EL (cell line): ENCODE measurements at regions not wholly inside any gene's neighbourhood (a gene's known extent, or its start where the extent isn't known, plus 50 kb on each side); places are given as distances from the start of the nearest gene placed in this dataset.

Experiments
- DNase-seq: peaks from one replicate; pipeline ENCODE4 v3.0.0-alpha.2; 2016

GRCh38 chr5:3827624-3828023 is 232.0 kb downstream of the IRX1 start:
- DNase-seq, result no peak

DNA sequence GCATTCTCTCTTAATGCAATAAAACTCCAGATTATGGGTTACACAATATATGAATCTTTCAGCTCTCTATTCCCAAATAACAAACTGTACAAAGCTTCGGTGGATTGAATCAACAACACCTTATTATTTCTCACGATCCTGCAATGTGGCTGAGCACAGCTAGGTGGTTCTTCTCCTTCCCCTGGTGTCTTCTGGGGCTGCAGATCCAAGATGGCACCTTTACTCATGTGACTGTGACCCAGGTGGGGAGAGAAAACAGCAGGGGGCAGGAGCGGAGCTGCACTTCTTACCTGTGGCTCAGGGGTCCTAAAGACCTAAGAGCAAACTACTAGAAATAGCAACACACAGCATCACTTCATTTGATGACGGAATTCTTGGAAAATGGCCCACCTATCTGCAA is 233.1 kb downstream of the IRX1 start:
- DNase-seq, result no peak

- no peak for DNase-seq
Measured at GRCh38 chr5:3833566-3833965, 237.9 kb downstream of the IRX1 start.

DNA sequence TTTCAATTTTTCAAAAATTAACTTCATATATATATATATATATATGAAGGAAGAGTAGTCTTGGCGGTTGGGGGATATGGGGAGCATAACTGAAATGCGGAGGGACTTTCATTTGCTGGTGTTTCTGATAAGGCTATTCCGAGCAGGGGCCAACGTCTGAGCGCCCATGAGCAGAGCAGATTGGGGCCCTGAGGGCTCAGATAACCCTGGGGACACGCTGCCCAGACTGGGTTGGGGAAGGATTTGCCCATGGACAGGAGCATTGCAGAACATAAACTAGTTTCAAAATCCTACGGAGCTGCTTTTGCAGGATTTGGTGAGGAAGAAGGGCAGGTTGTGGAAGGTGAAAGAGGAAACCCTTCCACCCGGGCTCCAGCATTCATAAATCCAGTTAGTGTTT is 240.2 kb downstream of the IRX1 start:
- DNase-seq, result no peak

DNA sequence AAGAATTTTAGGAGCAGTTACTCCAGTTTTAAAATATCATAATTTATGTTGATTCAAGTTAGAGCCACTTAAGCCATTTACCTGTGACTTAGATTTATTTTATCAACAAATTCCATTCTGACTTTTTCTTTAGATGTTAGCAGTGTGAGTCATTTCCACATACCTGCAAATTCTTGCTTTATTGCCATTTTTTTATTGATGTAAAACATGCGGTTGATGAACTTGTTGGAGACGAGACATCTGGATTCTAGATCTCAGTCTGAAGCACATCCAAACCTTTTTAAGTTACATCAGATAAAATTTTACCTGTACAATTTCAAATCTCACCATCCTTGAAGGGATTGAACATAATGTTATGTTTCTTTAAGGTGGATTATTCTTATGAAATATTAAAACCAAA is 240.9 kb downstream of the IRX1 start:
- no peak for DNase-seq

DNA sequence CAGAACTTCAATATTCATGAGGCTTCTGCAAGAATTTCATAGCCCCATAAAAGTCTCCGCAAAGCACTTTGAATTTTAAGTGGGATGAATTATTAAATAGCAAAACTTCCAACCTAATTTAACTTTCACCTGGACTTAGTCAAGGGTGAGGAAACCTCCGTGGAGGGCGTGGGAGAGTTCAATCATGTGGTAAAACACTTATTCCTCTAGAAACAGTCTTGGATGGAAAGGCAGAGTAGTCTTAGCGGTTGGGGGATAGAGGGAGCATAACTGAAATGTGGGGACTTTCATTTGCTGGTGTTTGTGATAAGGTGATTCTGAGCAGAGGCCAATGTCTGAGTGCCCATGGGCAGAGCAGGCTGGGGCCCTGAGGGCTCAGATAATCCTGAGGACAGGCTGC is 241.9 kb downstream of the IRX1 start:
- DNase-seq, result no peak

GRCh38 chr5:3839151-3839550 is 243.5 kb downstream of the IRX1 start:
- DNase-seq, result no peak

- DNase-seq, result no peak
Measured at GRCh38 chr5:3842591-3842990, 247.0 kb downstream of the IRX1 start.

DNA sequence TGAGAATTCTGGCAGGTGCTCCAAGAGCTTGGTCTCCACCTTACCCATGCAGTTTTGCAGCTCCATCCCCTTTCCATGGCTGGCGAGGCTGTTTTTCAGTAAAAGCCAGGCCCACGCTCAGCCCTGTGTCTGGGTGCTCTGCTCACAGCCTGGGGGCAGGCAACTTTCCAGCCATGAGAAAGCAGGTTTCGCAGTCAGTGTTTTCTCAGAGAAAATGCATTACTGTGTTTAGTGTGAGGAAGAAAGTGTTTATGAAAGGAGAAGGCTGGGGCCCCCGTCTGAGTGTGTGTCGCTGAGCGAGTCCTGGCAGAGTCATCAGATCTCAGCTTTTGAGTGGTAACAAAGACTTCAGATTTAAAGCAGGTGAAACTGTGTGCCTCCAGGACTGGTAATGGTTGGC is 248.1 kb downstream of the IRX1 start:
- no peak for DNase-seq

DNA sequence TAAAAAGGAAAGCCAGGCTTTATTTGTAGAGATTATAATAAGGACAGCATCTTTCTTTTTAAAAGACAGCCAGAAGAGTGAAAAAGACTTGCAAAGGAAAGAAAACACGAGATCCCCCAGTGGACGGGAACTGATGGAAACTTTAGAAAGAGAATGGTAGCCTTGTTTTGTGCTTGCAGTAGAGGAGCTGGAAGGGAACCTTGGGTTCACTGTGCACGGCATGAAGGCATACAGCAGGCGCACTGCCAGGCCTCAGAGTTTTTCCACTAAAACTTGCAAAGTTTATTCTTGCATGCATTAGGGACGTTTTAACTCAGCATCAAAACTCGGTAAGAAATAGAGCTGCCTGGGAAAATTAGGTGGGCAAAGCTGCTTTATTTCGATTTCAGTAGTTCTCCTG is 248.6 kb downstream of the IRX1 start:
- DNase-seq, result no peak

GRCh38 chr5:3845230-3845629 is 249.6 kb downstream of the IRX1 start:
- no peak for DNase-seq

GRCh38 chr5:3852161-3852916 is 256.7 kb downstream of the IRX1 start:
- no peak for DNase-seq

GRCh38 chr5:3853362-3853761 is 257.7 kb downstream of the IRX1 start:
- no peak for DNase-seq

GRCh38 chr5:3854188-3854821 is 258.7 kb downstream of the IRX1 start:
- DNase-seq, result no peak

- DNase-seq, result no peak
Measured at GRCh38 chr5:3856036-3856435, 260.4 kb downstream of the IRX1 start.

- DNase-seq, result no peak
Measured at GRCh38 chr5:3858524-3858923, 262.9 kb downstream of the IRX1 start.

GRCh38 chr5:3862906-3863305 is 267.3 kb downstream of the IRX1 start:
- no peak for DNase-seq

GRCh38 chr5:3875144-3875543 is 279.5 kb downstream of the IRX1 start:
- no peak for DNase-seq

DNA sequence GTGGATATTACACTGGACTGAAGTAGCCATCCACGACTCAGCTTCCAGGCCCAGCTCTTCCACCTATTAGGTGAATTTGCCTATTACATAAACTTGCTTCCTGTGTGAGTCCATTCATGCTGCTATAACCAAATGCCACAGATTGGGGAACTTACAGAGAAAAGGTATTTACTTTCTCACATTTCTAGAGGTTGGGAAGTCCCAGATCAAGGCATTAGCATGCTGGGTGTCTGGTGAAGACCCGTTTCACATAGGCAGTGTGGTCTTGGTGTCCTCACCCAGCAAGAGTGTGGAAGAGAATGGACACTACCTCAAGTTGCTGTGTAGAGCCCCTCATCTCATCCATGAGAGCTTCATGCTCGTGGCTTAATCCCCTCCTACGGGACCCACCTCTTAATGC is 282.6 kb downstream of the IRX1 start:
- DNase-seq, result no peak

DNA sequence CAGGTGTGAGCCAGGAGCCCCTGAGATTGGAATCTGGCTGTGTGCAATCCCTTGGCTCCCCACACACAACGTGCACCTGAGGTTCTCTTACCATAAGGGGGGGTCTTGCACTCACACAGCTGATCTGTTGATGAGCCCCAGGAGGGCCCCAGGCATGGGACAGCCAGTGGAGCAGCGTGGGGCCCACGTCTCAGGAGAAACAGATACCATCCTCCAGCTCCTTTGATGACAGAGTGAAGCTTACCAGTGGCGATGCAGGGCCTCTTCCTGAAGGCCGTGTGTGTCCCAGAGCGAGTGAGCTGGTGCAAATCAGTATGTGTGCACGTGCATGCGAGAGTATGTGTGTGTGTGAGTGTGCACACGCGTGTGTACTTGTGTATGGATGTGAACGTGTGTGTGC is 287.4 kb downstream of the IRX1 start:
- no peak for DNase-seq

DNA sequence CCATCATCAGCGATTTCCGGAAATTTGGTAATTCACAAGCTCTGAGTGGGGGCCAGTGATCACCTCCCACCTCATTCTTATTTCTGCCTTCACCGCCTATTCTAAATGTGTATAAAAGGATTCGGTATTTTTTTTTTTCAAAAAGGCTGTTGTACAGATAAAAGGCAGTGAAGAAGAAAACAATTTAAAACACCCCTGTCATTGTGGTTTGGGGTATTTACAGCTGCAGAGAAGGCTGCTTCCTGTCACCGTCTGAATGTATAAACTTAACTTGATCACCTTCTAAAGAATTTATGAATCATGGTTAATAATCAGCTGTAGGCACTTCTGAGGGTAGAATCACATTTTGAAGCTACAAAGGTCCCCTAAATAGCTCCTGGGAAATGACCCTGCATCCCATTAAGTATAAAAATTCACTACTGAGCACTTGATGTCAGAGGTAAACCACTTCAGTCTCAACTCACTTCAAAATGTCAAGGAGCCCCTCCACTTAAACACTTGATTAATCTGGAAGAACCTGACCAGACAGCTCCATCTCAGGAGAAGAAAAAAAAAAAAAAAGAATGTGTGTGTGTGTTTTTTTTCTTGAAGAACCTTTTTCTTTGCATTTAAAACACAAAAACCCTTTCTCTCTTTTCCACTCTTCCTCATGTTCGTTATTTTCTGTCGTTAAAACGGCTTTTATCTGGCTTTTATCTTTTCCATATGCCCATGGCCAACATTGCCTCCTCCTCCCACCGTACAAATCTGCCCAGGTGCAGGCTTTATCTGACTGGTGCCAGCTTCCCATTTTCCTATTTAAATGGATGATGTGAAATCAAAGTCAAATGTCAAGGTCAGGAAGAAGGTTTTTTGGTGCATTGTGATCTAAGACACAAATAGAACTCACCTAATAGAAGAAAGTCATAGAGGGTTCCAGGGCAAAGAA is 291.2 kb downstream of the IRX1 start:
- DNase-seq, result no peak

GRCh38 chr5:3888310-3888709 is 292.7 kb downstream of the IRX1 start:
- no peak for DNase-seq

DNA sequence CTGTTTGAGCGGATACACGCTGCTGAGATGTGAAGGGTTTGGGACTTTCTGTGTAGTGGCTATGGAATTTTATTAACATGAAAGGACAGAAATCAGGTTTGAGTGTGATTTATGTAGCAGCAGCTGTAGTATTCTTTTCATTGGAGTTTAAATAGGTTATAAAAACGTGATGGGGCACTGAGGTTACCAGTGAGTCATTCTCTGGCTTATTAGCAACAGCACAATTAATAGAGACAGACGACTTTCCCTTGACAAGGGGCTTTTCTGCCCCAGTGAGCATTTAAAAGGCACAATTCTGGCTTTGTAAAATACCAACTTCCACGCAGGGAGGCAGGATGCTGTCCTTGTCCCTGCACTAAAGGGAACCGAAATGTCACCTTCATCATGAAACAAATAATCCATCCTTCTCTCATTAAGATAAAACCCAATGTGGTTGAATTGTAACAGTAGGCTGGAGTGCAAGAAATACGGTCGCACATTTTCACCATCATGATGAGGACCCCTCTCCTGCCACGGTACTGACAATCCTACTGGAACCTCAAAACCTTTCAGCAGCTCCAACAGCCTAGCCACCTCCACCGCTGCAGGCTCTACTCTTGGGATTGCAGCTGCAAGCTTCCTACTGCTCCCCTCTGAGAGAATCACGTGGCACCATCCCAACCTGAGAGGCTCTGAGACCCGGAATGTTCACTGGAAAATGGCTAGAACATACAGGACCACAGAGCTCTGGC is 293.9 kb downstream of the IRX1 start:
- no peak for DNase-seq
